OCI-LY1 (cell line): ENCODE measurements at regions not wholly inside any gene's neighbourhood (a gene's known extent, or its start where the extent isn't known, plus 50 kb on each side); places are given as distances from the start of the nearest gene placed in this dataset.

Source experiments
- CTCF ChIP-seq: fragments of 200-600 bp; sonication (generic), shearing (Covaris generic); IDR thresholded peaks from 2 replicates; pipeline ENCODE4 v1.5.1; 2017; ENCODE audit warnings: mild to moderate bottlenecking, antibody characterized with exemption, low read length, moderate library complexity, mixed read lengths
- EZH2 ChIP-seq: fragments of 200-600 bp; sonication (generic), shearing (Covaris generic); IDR thresholded peaks from 2 replicates; pipeline ENCODE4 v1.8.0; 2017; ENCODE audit warnings: borderline replicate concordance, mixed run types, mild to moderate bottlenecking, antibody characterized with exemption, low read length, moderate library complexity, mixed read lengths

- TF ChIP-seq CTCF = no peak
- TF ChIP-seq EZH2 = no peak
Measured at GRCh38 chr2:104050656-104051242, 803.2 kb upstream of the POU3F3 start.
